ENCODE measurements at regions not wholly inside any gene's neighbourhood (a gene's known extent, or its start where the extent isn't known, plus 50 kb on each side); places are given as distances from the start of the nearest gene placed in this dataset.

DNA sequence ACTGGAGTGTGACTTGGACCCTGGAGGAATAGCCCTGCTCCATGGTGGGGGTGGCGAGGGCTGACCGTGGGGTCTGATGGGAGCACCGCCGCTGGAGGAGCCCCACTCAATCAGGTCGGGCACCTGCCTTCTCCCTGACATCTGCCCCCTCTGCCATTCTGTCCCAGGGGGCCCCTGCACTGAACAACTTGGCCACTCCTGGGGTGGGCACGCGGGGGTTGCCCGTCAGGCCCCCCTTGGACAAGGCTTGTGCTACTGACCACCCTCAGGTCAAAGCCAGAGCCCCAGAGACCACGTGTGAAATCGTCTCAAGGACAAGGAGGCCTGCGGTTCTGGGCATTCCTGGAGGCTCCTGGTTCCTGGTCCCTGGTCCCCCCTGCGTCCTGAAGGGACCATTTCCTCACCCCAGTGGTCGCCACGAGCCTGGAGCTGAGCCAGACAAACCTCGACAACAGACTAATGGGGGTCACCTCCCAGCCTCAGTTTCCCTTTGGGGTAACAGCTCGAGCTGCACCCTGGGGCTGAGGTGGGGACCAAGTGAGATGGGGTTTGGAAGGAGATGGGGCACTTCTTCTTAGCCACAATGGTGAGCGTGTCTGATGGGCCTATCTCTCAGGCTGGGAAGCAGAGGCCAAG lies 73.4 kb upstream of the RNU6ATAC start:
- no peak for TF ChIP-seq ZNF274 (IDR thresholded peaks at IDR 0.05; ENCODE audit: low read depth, low read length)
- TF ChIP-seq SUZ12 (IDR thresholded peaks at IDR 0.05; ENCODE audit: extremely low read depth, insufficient read depth, insufficient read length) = no peak
- TF ChIP-seq YY1 (IDR thresholded peaks at IDR 0.05; ENCODE audit: insufficient read depth, insufficient read length) = no peak
